Astrocyte of the spinal cord (primary cell): ENCODE measurements at regions not wholly inside any gene's neighbourhood (a gene's known extent, or its start where the extent isn't known, plus 50 kb on each side); places are given as distances from the start of the nearest gene placed in this dataset.

ENCODE experiments used
- DNase-seq: peaks from one replicate; pipeline ENCODE4 v3.0.0; 2011; ENCODE audit warnings: low read depth, low spot score
- H3K4me3 ChIP-seq: 2 replicates; pipeline ENCODE4 v1.5.1; 2011; ENCODE audit warnings: low read depth, mild to moderate bottlenecking, low read length, moderate library complexity
- CTCF ChIP-seq: IDR thresholded peaks from 2 replicates; pipeline ENCODE4 v1.5.1; 2012; ENCODE audit warnings: low read depth, mild to moderate bottlenecking, low read length, inconsistent platforms
- in situ Hi-C: cut with HindIII; loops from 2 replicates; pipeline ENCODE4 v1.10.0; 2017; ENCODE audit warnings: low sequenced_read_pairs

DNA sequence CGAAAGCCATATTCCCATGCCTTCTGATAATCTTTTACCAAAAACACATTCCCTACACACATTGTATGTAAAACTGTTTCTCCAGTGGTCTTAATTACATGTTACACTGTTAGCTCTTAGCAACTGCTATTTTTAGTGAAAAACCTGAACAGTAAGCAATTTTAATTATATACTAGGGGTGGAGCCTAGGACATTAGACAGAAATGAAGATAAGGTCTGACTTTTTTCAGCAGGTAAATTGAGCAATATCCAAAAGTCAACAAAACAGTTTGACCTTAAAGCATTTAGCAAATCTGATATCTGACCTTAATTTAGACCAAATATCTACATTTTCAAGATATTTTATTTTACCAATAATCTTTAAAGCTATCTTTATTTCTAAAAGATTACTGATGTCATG is 60.2 kb downstream of the PDE6H start:
- no peak for TF ChIP-seq CTCF
- in situ Hi-C loops, result no loop called here
- DNase-seq, result no peak
- H3K4me3 ChIP-seq, result no peak overlapping the region

DNA sequence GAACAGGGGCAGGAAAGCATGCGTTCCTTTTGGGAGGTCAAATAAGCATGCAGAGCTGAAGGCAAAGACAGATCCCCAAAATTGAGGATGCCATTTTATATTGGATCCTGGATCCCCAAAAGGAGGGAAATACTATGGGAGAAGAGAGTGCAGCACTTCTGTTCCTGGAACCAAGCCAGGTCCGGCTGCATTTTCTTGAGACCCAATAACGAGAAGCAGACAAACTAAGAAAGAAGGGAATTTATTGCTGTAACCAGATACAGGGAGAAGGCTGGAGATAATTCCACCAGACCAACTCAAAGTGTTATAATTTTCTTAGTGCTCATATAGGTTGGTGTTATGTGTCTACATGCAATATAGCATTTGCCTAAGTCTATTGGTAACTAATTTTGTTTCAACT is 60.8 kb downstream of the PDE6H start:
- in situ Hi-C loops, result no loop called here
- no peak for DNase-seq
- H3K4me3 ChIP-seq, result no peak overlapping the region
- TF ChIP-seq CTCF, result no peak

DNA sequence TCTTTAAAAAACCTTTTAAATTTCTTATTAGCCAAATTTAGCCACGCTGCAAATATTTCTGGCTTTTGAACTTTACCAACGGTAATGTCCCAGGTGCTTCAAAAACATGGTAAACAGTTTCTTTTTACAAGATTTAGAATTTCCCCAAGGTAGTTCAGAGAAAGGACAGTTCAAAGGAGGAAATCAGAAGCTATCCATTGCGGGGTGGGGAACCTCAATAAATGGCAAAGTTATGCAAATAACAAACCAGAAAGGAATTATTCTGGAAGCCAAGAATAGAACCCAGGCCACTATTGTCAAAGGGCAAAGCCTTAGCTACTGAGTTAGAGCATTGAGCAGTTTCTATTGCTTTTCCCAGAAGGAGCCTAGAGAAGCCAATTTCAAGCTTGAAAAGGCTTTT is 62.3 kb downstream of the PDE6H start:
- no peak for TF ChIP-seq CTCF
- no peak overlapping the region for H3K4me3 ChIP-seq
- in situ Hi-C loops, result no loop called here
- no peak for DNase-seq

DNA sequence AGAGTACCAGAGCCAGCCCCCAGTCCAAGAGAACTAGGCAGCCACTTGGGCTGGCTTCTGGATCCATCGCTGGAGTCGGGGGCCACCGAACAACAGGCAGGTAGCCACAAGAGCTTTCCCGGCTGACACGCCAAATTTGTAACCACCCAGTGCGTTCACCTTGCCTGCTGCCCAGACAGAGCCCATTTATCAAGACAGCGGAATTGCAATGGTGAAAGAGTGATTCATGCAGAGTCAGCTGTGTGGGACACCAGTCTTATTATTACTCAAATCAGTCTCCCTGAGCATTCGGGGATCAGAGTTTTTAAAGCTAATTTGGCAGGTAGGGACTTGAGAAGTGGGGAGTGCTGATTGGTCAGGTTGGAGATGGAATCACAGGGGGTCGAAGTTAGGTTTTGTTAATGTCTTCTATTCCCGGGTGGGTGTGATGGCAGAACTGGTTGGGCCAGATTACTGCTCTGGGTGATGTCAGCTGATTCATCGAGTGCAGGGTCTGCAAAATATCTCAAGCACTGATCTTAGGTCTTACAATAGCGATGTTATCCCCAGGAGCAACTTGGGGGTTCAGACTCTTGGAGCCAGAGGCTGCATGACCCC is 64.3 kb downstream of the PDE6H start:
- no peak for TF ChIP-seq CTCF
- no peak for DNase-seq
- H3K4me3 ChIP-seq, result no peak overlapping the region
- in situ Hi-C loops, result no loop called here

- in situ Hi-C loops, result no loop called here
- no peak for TF ChIP-seq CTCF
- H3K4me3 ChIP-seq, result no peak overlapping the region
- no peak for DNase-seq
These were observed 65.3 kb downstream of the PDE6H start for GRCh38 chr12:15038137-15038536.

DNA sequence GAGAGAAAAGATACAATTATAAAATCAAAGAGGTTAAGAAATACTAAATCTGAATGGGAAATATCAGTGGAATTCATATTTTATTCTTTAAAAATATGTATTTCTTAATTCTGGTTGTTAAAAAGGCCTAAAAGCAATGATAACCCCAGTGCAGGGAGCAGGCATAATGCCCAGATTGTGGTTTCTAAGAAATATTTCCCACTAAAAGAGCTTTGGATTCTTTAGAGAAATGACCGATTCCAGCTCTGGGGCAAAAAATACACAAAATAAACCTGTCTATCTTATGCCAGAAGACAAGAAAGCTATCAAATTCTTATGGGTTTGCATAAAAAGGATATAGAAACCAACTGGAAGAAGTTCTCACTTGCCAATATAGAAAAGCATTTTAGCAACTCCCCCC is 71.6 kb downstream of the PDE6H start:
- no peak for TF ChIP-seq CTCF
- in situ Hi-C loops, result no loop called here
- DNase-seq, result peak; percentile 9
- no peak overlapping the region for H3K4me3 ChIP-seq

DNA sequence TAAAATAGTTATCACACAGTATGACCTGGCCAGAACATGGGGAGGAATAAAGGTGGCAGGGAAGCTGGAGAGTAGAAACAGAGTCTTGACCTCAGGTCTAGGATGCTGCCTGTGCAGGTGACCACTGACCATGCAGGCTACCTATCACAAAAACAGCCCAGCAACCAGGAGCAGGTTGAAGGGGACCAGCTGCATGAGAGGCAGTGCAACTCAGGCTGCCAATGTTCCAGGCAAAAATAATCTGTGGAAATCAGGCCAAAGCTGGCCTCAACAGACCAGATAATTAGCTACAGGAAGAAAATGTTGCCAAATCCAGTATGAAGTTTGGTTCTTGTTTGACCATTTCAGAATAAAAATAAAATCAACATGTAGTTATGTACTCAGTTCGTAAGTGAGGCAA is 72.6 kb downstream of the PDE6H start:
- no peak for DNase-seq
- no peak for TF ChIP-seq CTCF
- in situ Hi-C loops, result no loop called here
- H3K4me3 ChIP-seq, result no peak overlapping the region
